GM23248 (cell line): ENCODE measurements at regions not wholly inside any gene's neighbourhood (a gene's known extent, or its start where the extent isn't known, plus 50 kb on each side); places are given as distances from the start of the nearest gene placed in this dataset.

ENCODE experiments used
- EZH2 ChIP-seq: fragments of 200-600 bp; sonication (generic); IDR thresholded peaks from 2 replicates; pipeline ENCODE4 v1.6.1; 2018; ENCODE audit warnings: antibody characterized with exemption, mild to moderate bottlenecking; ENCODE audit not compliant: insufficient read depth, poor library complexity, severe bottlenecking
- EZH2phosphoT487 ChIP-seq: fragments of 200-600 bp; sonication (generic); IDR thresholded peaks from 2 replicates; pipeline ENCODE4 v1.6.1; 2018; ENCODE audit warnings: antibody characterized with exemption, moderate library complexity, mild to moderate bottlenecking, low read depth; ENCODE audit not compliant: insufficient read depth

DNA sequence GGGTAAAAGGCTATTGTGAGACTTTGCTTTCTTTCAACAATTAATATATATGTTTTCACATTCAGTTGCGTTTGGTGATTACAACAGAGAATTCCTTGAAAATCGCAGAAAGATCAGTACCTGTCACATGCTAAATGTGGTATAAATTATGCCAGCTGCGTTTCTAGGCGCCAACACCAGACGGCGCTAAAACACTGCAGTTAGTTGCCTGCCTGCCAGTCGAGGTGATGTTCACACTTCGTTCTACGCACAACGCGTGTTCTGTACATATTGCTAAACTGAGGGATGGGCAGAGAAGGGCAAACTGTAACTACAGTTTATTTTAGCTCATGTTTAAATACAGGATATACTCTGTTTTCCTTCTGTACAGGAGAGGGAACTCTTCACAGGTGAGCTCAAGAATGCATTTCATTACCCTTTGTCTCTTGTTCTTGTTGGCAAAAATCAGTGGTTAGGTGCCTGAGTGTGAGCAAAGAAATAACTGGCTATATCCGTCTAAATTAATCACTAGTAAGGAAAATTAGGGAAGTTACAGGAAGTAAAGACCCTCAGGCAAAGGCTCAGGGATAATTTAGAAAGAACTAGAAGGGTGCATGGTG, 100.1 kb upstream of the RGS17 start:
- TF ChIP-seq EZH2 = no peak
- no peak for TF ChIP-seq EZH2phosphoT487
